NT2/D1 (cell line): ENCODE measurements at regions not wholly inside any gene's neighbourhood (a gene's known extent, or its start where the extent isn't known, plus 50 kb on each side); places are given as distances from the start of the nearest gene placed in this dataset.
A peak's percentile ranks its signal among the peaks of the same experiment; 100 is the strongest.
"Not testable (repeated sequence)": the region's sequence is repeated elsewhere in the genome, so short reads cannot be mapped to it uniquely, and the experiment has no call there.

Experiments used
- DNase-seq: peaks from one replicate; pipeline ENCODE4 v3.0.0-alpha.2; 2011; ENCODE audit warnings: low read depth, low spot score
- H3K27me3 ChIP-seq: 2 replicates; pipeline ENCODE4 v1.6.0; 2011; ENCODE audit warnings: mild to moderate bottlenecking; ENCODE audit not compliant: insufficient read length, insufficient read depth
- H3K36me3 ChIP-seq: 2 replicates; pipeline ENCODE4 v1.6.1; 2011; ENCODE audit warnings: mild to moderate bottlenecking, low read length, mixed read lengths; ENCODE audit not compliant: insufficient read depth, insufficient read length
- H3K4me1 ChIP-seq: 2 replicates; pipeline ENCODE4 v1.5.1; 2011; ENCODE audit not compliant: insufficient read depth, insufficient read length
- H3K4me3 ChIP-seq: 2 replicates; pipeline ENCODE4 v1.5.1; 2011; ENCODE audit warnings: low read depth; ENCODE audit not compliant: insufficient read length
- H3K9ac ChIP-seq: 2 replicates; pipeline ENCODE4 v1.6.0; 2011; ENCODE audit warnings: low read depth; ENCODE audit not compliant: insufficient read length
- H3K9me3 ChIP-seq: 2 replicates; pipeline ENCODE4 v1.5.1; 2011; ENCODE audit warnings: mild to moderate bottlenecking, low read length; ENCODE audit not compliant: insufficient read depth

DNA sequence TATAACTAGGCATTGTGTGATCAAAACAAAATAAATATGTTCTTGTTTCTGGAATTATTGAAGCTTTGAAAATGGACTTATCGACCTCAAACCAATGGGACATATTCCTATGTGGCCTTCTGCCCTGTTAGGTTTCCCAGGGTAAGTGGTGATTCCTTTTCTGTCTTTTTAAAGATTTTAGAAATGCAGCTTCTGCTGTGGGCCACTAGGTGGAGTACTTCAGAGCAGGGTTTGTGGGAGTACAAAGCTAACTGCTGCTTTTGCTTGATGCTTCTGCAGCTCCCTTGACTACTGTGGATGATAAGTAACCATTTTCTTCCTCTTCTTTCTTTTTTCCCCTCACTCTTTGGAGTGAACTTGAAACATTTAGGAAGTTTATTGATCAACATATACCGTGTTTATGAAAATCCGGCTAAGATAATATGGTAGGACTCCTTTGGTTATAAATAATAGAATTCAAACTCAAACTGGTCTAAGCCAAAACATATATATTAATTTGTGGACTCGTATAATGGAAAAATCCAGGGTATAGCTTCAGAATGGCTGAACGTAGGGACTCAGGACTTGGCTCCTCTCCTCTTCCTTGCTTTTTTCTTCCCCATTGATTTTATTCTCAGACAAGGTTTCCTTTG lies 1737.7 kb upstream of the DEFB115 start:
- not testable (repeated sequence) for H3K4me1 ChIP-seq, DNase-seq, H3K4me3 ChIP-seq, H3K36me3 ChIP-seq, H3K9me3 ChIP-seq, H3K9ac ChIP-seq, H3K27me3 ChIP-seq

DNA sequence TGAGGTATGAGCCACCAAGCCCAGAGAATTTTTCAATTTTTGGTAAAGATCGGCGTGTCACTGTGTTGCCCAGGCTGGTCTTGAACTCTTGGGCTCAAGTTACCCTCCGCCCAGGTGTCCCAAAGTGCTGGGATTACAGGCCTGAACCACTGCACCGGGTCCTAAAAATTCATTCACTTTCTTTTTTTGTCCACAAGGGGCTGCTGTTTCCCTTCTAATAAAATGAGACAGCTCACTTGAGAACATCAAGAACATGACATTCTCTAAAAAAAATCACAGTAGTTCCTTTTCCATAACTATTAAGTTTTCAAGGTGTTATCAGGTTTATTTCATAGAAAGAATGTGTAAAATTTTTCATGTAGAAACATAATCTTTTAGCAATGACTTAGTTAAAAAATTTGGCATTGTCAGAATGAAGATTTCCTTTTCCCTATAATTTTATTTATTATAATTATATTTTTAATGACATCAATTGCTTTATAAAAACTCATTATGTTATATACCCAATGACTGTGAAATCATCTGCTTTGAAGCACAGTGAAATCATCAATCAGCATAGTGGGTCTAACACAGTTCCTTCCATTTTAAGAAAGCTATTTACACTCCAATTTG lies 1723.8 kb upstream of the DEFB115 start:
- DNase-seq, result peak; percentile 6
- H3K9ac ChIP-seq, H3K4me3 ChIP-seq, H3K9me3 ChIP-seq, H3K36me3 ChIP-seq, H3K4me1 ChIP-seq, H3K27me3 ChIP-seq: not testable (repeated sequence)

DNA sequence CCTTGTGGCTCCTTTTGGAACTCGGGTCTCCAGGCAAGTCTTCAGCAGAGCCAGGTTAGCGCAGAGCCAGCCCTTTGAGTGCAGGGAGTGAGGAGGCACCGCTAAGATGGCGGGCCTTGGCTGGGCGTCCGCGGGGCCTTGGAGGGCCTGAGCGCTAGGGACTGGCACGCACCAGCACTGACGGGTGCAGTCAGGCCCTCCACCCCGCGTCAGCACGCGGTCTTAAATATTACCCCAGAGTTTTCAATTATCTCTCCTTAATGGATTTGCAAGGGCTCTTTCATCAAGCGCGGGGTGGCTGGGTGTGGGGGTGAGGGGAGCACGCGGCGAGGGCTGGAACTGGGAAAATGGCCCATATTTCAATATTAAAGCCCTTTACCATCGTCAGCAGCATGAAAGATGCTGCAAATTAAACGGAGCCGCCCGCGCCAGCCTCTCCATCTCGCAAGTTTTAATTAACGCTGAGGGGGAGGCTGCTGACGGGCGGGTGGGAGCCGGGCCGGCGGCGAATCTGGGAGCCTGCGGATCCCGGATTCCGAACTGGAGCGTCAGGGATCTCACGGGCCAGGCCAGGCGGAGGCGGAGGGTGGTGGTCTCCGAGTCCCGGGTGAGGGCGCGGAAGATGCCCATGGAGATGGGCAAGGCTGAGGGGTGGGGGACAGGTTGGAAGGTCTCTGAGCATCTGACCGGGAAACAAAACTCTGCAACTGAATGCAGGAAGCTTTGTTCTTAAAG lies 1690.4 kb upstream of the DEFB115 start:
- H3K27me3 ChIP-seq, H3K4me3 ChIP-seq, H3K9me3 ChIP-seq, DNase-seq, H3K9ac ChIP-seq, H3K36me3 ChIP-seq, H3K4me1 ChIP-seq: not testable (repeated sequence)

DNA sequence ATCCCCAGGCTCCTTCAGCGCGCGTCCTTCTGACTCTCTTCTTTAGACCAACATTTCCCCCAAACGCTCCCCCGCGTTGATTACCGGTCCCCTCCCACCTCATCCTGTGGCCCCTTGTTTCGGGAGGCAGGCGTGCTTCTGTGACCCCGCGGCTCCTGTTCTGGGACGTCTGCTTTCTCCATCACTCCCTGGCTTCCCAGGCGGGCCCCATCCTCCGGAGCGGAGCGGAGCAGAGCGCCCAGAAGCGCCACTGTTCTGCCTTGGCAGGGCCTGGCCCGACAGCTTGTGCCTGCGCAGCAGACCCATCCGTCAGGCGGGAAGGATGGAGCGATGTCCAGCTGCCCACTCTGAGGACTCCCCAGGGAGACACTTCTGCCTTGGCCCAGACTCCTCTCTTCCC lies 1689.8 kb upstream of the DEFB115 start:
- not testable (repeated sequence) for H3K9me3 ChIP-seq, H3K4me3 ChIP-seq, DNase-seq, H3K9ac ChIP-seq, H3K27me3 ChIP-seq, H3K36me3 ChIP-seq, H3K4me1 ChIP-seq

DNA sequence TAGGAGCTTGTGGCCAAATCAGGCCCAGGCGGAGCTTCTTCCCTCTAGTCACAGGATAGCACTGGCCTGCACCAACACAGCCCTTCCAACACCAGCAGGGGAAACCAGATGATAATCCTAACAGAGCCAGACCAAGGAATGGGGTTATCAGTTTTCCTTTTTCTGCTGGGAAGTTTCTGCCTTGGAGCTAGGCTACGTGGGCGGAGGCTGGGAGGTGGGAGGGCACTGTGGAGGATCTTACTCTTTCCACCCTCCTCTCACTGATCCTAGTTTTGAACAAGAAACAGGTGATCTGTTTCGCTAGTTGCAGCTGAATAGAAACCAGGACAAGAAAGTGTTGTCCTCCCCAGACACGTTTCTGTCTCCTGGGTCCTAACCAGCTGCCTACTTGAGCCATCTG lies 1687.3 kb upstream of the DEFB115 start:
- not testable (repeated sequence) for DNase-seq, H3K9ac ChIP-seq, H3K27me3 ChIP-seq, H3K36me3 ChIP-seq, H3K4me3 ChIP-seq, H3K4me1 ChIP-seq, H3K9me3 ChIP-seq

DNA sequence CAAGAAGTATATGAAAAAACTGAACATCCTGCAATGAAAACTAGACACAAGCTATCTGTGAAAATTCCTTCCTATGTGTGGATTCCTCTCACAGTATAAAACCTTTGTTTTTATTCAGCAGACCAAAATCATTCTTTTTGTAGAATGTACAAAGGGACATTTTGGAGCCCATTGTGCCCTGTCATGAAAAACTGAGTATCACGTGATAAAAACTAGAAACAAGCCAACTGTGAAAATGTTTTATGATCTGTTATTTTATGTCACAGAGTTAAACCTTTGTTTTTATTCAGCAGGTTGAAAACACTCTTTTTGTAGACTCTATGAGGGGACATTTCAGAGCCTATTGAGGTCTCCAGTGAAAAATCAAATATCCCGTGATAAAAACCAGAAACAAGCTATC lies 1667.9 kb upstream of the DEFB115 start:
- DNase-seq, H3K27me3 ChIP-seq, H3K4me1 ChIP-seq, H3K4me3 ChIP-seq, H3K9me3 ChIP-seq, H3K9ac ChIP-seq, H3K36me3 ChIP-seq: not testable (repeated sequence)

GRCh38 chr20:29604163-29604562 lies 1653.3 kb upstream of the DEFB115 start:
- H3K9ac ChIP-seq, H3K9me3 ChIP-seq, DNase-seq, H3K27me3 ChIP-seq, H3K4me3 ChIP-seq, H3K4me1 ChIP-seq, H3K36me3 ChIP-seq: not testable (repeated sequence)

DNA sequence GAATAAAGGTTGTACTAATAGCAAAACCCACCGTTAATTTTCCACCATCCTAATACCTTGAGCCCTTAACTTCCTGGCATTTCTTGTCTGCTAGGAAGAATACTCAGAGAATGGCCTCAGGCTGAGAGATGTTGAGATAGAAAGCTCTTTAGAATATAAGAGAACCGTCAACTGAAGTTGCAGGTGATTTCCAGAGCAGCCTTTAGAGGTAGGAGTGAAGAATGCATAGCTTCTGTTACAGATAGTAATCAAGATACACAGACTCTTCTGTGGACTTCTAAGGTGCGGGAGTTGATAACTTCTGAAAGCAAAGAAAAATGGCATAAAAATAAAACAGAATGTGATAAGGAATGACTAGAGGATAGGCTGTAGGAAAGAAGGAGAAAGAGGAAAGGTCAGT lies 1651.3 kb upstream of the DEFB115 start:
- H3K4me1 ChIP-seq, H3K4me3 ChIP-seq, H3K27me3 ChIP-seq, H3K9ac ChIP-seq, DNase-seq, H3K36me3 ChIP-seq, H3K9me3 ChIP-seq: not testable (repeated sequence)

- not testable (repeated sequence) for H3K9ac ChIP-seq, DNase-seq, H3K4me1 ChIP-seq, H3K9me3 ChIP-seq, H3K27me3 ChIP-seq, H3K4me3 ChIP-seq, H3K36me3 ChIP-seq
Observed at GRCh38 chr20:29629395-29629794, 1628.1 kb upstream of the DEFB115 start.
